Inferior parietal cortex (tissue), 1 donor: ENCODE measurements at regions not wholly inside any gene's neighbourhood (a gene's known extent, or its start where the extent isn't known, plus 50 kb on each side); places are given as distances from the start of the nearest gene placed in this dataset.

ENCODE experiments used
- DNase-seq: peaks from one replicate; pipeline ENCODE4 v3.0.0-alpha.2; 2016; ENCODE audit errors: extremely low spot score

GRCh38 chr18:61159246-61159645 lies 174.0 kb upstream of the CDH20 start:
- DNase-seq: no peak

- DNase-seq: no peak
Observed at GRCh38 chr18:61164321-61164720, 168.9 kb upstream of the CDH20 start.

- no peak for DNase-seq
Observed at GRCh38 chr18:61167902-61168301, 165.3 kb upstream of the CDH20 start.

DNA sequence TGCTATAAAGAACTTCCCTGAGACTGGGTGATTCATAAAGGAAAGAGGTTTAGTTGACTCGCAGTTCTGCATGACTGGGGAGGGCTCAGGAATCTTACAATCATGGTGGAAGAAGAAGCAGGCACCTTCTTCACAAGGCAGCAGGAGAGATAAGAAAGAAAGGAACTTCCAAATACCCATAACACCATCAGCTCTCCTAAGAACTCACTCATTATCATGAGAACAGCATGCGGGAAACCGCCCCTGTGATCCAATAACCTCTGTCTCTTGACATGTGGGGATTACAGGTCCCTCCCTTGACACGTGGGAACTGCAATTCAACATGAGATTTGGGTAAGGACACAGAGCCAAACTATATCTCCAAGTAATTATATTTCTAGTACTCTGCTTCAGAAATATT lies 163.8 kb upstream of the CDH20 start:
- no peak for DNase-seq

- DNase-seq: no peak
Observed at GRCh38 chr18:61172624-61173023, 160.6 kb upstream of the CDH20 start.

DNA sequence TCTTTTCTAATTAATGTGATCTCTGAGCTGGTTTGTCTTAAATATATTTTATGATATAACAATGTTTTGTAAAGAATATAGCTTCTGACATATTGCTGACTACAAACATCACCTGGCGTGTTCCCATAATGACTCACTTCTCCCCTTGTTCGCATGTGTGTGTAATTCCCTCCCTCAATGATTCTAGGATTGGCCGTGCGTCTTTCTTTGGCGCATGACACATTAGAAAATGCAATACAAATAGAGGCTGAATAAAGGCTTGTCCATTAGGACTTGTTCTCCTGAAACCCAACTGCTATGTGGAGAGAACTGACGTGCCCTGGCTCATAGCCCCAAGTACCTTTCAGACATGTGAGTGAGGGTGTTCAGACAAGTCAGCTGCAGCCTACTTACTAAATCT lies 159.7 kb upstream of the CDH20 start:
- DNase-seq: no peak

DNA sequence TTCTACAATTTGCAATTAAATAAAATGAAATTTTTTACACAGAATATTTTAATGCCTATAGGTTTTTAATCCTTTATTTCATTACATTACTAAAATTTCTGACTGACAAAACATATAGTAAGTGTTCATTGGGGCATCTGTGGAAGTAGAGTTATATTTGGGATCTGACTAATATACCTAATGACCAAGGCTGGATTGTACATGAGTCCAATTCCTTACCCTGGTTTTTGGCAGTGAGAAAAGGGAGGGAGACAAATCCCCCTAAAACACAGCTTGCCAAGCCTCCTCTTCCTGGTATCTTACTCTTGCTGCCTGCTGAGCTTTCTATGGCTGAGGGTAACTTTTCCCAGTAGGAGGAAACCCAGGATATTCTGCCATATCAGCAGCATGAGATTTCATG lies 149.4 kb upstream of the CDH20 start:
- no peak for DNase-seq

DNA sequence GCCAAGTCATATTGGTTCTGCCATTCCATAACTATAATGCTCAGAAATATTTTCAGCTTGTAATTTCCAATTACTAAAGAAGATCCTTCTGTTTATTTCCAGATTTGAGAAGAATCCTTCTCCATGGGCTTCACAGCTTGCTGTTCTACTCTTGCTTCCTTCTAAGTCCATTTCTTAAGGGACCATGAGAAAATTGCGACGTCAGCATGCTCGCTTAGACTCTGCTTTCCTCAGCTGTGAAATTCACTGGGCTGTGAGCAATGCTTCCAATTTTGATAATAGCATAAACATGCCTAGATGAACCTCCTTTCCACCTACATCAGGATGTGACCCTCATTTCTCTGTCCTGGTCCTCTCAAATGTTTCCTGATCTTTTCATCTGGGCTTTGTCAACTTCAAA lies 145.3 kb upstream of the CDH20 start:
- DNase-seq: no peak

- no peak for DNase-seq
Observed at GRCh38 chr18:61189376-61189775, 143.9 kb upstream of the CDH20 start.

DNA sequence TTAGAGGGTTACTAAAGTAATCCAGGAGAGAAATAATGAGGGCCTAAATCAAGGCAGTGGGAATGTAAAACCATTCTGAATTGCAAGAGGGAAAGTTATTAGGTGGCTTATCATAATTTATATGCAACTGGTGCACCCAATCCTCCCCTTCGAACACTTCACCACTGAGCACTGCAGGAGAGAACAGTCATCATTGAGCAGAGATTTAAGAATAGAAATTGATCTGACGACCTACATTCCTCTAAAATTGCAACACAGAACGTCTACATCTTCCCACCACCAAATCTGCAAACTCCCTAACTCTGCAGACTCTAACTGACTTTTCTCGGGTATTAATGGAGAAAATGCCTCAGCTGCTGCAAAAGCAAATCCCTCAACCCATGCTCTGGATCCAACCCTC lies 138.5 kb upstream of the CDH20 start:
- no peak for DNase-seq

DNA sequence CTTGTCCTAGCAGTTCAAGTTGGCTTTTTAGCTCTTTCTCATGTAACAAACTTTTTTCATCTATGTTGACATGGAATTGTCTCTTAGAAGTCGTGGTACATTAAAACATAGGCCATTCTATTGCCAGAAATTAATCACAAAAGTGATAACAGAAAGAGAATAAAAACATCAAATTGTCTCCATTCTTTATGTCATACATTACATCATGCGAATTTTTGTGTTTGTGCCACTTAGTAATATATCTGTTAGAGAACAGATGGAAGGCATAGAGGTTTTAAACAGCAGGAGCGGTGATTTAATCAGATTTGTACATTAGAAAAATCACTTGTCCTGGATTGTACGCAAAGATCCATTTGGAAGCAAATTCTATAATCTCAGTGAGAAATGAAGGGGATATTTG lies 136.5 kb upstream of the CDH20 start:
- DNase-seq: no peak

- DNase-seq: no peak
Observed at GRCh38 chr18:61198486-61198885, 134.7 kb upstream of the CDH20 start.

- no peak for DNase-seq
Observed at GRCh38 chr18:61199171-61199848, 133.9 kb upstream of the CDH20 start.

DNA sequence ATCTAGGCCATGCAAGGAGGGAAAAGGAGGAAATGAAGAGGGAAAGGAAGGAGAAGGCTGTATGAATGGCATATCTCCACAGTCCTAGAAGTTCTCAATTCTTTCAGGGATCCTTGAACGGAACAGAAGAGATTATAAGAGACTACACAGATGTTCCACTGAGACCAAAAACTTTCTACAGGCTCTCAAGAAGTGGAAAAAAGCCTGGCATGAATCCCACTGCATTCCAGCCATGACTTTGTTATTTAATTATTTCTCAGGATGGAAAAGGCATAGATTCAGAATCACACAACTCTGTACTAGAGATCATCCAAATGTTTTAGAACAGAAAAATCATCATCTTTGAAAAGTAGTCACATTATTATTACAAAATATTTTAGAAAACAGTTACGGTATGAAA lies 131.7 kb upstream of the CDH20 start:
- DNase-seq: no peak

DNA sequence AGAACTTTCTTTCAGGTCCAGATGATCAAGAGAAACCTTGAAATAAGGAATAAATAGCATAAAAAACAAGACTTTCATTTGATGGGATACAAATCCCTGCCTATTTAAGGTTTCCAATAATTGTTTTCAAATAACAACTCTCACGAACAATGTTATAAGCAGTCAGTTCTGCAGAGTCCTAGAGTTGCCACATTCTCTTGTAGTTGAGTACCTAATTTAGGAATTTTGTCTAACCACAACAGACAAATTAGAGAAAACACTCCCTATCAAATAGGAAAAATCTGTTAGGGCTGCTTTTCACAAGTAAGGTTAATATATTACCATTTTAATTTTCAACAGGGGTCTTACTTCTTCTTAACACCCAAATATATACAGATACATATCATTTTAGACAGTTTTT lies 130.1 kb upstream of the CDH20 start:
- DNase-seq: no peak

GRCh38 chr18:61209801-61210200 lies 123.4 kb upstream of the CDH20 start:
- no peak for DNase-seq

GRCh38 chr18:61216051-61216450 lies 117.2 kb upstream of the CDH20 start:
- DNase-seq: no peak

DNA sequence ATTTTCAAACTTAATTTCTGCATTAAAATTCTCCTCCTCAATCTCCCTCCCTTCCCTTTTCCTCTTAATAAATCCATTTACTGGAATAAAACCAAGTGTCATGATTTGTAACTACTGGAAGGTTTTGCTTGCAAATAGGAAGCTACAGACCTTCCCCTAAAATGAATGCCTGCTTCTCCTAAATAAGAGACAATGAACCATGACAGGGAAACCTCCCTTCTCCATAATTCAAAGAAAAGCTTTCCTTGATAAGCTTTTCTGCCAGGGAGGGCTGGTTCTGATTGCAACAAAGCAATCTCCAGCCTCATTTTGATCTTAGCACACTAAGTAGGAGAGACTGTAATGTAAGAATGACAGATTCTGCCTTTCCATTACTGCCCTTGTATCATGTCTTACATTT lies 111.0 kb upstream of the CDH20 start:
- no peak for DNase-seq

DNA sequence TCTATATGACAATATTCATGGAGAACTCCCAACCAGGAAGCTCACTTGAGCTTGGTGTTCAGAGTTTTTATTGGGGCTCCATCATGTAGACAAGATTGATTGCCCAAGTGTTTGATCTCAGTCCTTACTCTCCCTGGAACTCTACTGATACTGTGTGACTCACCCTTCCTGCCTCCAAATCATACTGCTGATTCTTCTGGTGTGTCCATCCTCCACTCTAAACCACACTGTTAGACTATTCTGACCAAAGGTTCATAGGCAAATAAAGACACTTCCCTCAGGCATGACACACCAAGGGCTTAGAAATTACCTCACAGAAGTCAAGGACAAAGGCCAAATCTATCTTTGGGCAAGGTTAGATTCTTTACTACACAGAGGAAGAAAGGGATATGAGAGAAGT lies 107.9 kb upstream of the CDH20 start:
- DNase-seq: no peak

- DNase-seq: no peak
Observed at GRCh38 chr18:61236356-61237057, 96.7 kb upstream of the CDH20 start.

DNA sequence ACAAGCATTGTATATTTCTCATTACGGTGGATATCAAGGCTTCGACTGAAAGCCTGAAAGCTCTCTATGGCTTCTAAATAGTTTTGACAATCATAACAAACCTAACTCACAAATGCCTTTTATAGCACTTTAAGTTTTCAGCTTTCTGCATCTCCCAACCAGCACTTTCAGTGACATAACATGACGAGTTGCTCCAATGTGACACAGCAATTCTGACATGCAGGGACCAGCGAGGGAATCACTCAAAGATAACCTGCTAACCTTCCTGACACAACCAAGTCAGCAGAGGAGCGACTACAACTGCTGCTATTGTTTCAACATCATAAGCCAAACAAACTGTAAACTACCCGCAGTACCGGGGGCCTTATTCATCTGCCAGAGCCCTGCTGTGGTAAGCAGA lies 95.7 kb upstream of the CDH20 start:
- no peak for DNase-seq

DNA sequence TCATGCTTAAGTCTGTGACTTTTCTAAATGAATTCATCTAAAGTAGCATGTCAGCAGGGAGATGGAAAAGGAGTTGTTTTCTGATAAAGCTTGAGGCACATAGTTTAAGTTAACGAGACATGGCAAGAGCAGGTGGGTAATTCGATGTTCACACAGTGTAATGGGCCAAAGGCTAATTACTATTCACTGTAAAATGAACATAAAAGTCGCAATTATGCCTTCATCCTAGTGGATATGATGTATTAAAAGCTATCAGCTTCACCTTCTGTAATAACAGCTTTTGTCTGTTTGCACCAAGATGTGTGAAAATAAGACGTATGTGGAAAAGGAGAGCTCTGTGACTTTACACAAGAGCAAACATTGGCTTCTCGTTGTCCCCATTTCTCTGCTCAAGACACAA lies 94.2 kb upstream of the CDH20 start:
- no peak for DNase-seq

- DNase-seq: no peak
Observed at GRCh38 chr18:61241260-61241853, 91.9 kb upstream of the CDH20 start.
